DND-41 (cell line): ENCODE measurements at regions not wholly inside any gene's neighbourhood (a gene's known extent, or its start where the extent isn't known, plus 50 kb on each side); places are given as distances from the start of the nearest gene placed in this dataset.

ENCODE experiments used
- ATAC-seq: fragments of 200-7000 bp; cut with Tn5 transposase; 3 replicates; pipeline ENCODE4 v1.9.1; 2021; ENCODE audit warnings: low read depth; ENCODE audit not compliant: insufficient read depth
- DNase-seq: peaks from one replicate; pipeline ENCODE4 v3.0.0-alpha.2; 2020
- H2AFZ ChIP-seq: 2 replicates; pipeline ENCODE4 v1.6.0; 2012; ENCODE audit warnings: low read depth, low read length
- H3K27ac ChIP-seq: 2 replicates; pipeline ENCODE4 v1.5.1; 2012; ENCODE audit warnings: low read length, inconsistent platforms
- H3K27me3 ChIP-seq: fragments of 200-600 bp; sonication (generic); 2 replicates; pipeline ENCODE4 v1.6.0; 2012; ENCODE audit warnings: low read length, mild to moderate bottlenecking, inconsistent platforms; ENCODE audit not compliant: insufficient read depth, poor library complexity
- H3K36me3 ChIP-seq: 2 replicates; pipeline ENCODE4 v1.5.1; 2012; ENCODE audit warnings: low read length, inconsistent platforms; ENCODE audit not compliant: insufficient read depth
- H3K4me1 ChIP-seq: 2 replicates; pipeline ENCODE4 v1.5.1; 2012; ENCODE audit warnings: mild to moderate bottlenecking, low read length; ENCODE audit not compliant: insufficient read depth
- H3K4me2 ChIP-seq: 2 replicates; pipeline ENCODE4 v1.6.0; 2012; ENCODE audit warnings: mild to moderate bottlenecking, moderate library complexity, low read length, inconsistent platforms; ENCODE audit not compliant: insufficient read depth
- H3K4me3 ChIP-seq, 2 experiments: fragments of 200-600 bp in 1 of 2; shearing (Covaris generic) in 1 of 2; 2 replicates each; pipeline ENCODE4 v1.5.1; 2012 to 2016; ENCODE audit warnings: inconsistent platforms in 2 of 2, low read length in 2 of 2, mild to moderate bottlenecking in 2 of 2, low read depth in 1 of 2, moderate library complexity in 1 of 2
- H3K79me2 ChIP-seq: 2 replicates; pipeline ENCODE4 v1.6.0; 2012; ENCODE audit warnings: low read length, inconsistent platforms; ENCODE audit not compliant: insufficient read depth
- H3K9ac ChIP-seq: 2 replicates; pipeline ENCODE4 v1.6.0; 2012; ENCODE audit warnings: low read depth, mild to moderate bottlenecking, inconsistent platforms, low read length, moderate library complexity
- H3K9me3 ChIP-seq: 2 replicates; pipeline ENCODE4 v1.5.1; 2012; ENCODE audit warnings: low read length, moderate library complexity, mild to moderate bottlenecking, inconsistent platforms; ENCODE audit not compliant: insufficient read depth, severe bottlenecking
- H4K20me1 ChIP-seq: 2 replicates; pipeline ENCODE4 v1.6.0; 2012; ENCODE audit warnings: low read length; ENCODE audit not compliant: insufficient read depth
- EZH2 ChIP-seq: IDR thresholded peaks from 3 replicates; pipeline ENCODE4 v1.6.1; 2012; ENCODE audit warnings: borderline replicate concordance, low read depth, mild to moderate bottlenecking, moderate library complexity, low read length, inconsistent platforms; ENCODE audit not compliant: severe bottlenecking
- TF ChIP-seq, protein P1 (sequence below): IDR thresholded peaks from 2 replicates; pipeline ENCODE4 v1.5.1; 2012; ENCODE audit warnings: borderline replicate concordance, low read length, moderate library complexity, mild to moderate bottlenecking; ENCODE audit not compliant: poor library complexity, severe bottlenecking; ENCODE audit errors: extremely low read depth

DNA sequence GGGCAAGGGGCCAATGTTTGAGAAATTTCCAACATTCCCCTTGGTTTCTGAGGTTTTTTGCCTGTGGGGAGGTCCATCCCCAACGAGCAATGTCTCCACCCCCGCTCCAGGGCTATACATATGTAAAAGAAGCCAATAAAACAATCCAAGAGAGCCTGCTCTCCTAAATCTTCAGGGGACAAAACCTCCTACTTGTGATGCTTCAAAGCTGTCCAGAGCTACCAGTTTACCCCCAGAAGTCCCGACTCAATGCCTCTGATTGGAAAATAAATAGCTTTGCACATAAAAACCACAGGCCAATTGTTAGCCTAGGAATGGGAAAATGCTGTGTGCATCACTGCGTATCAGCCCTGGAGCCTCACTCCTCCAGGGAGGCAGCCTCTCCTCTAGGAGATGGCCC lies 66.0 kb upstream of the PAX6 start:
- Histone ChIP-seq H3K4me3 (no peak overlapping the region), H4K20me1 (no peaks in the 10 kb centered on the region), H3K27ac (no peak overlapping the region), H3K4me2 (no peak overlapping the region), H3K27me3 (peaks cover 15% of the 10 kb centered on the region), H2AFZ (no peak overlapping the region), H3K4me1 (no peaks in the 10 kb centered on the region), H3K36me3 (no peaks in the 10 kb centered on the region), H3K9me3 (no peaks in the 10 kb centered on the region), H3K79me2 (no peaks in the 10 kb centered on the region), H3K9ac (no peak overlapping the region)
- no peak for ATAC-seq
- no peak for TF ChIP-seq EZH2
- TF ChIP-seq, protein P1, sequence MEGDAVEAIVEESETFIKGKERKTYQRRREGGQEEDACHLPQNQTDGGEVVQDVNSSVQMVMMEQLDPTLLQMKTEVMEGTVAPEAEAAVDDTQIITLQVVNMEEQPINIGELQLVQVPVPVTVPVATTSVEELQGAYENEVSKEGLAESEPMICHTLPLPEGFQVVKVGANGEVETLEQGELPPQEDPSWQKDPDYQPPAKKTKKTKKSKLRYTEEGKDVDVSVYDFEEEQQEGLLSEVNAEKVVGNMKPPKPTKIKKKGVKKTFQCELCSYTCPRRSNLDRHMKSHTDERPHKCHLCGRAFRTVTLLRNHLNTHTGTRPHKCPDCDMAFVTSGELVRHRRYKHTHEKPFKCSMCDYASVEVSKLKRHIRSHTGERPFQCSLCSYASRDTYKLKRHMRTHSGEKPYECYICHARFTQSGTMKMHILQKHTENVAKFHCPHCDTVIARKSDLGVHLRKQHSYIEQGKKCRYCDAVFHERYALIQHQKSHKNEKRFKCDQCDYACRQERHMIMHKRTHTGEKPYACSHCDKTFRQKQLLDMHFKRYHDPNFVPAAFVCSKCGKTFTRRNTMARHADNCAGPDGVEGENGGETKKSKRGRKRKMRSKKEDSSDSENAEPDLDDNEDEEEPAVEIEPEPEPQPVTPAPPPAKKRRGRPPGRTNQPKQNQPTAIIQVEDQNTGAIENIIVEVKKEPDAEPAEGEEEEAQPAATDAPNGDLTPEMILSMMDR: no peak
- DNase-seq: no peak

DNA sequence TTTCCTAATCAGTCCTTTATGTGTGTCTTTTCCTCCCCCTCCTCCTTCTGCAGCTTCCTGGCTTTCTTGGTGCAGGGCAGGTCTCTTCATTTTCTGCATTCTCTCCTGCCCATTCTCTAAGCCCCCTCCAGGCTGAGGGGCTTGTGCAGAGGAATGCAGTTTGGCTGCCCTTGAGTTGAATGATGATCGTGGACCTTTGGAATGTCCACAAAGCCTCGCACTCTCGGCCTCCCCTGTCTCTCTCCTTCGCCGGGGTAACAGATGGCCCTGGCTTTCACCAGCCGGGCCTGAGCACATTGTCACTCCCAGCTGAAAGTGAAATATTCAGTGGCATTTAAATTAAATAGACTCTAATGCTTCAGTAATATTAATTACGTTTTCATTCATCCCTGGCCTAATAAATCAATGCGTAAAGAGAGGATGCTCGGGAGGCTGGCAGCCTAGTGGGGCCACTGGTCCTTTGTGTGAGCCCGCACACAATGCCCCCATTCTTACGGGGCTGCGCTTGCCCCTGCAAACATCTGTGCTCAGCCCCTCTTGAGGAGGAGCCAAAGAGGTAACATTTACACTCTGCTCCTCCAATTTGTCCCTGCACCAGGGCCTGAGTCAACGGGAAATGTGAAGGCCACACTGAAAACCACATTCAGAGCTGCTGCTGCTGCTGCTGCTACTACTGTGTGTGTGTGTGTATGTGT lies 64.9 kb upstream of the PAX6 start:
- H3K27ac ChIP-seq: no peak overlapping the region
- no peaks in the 10 kb centered on the region for H3K79me2 ChIP-seq
- H4K20me1 ChIP-seq: no peaks in the 10 kb centered on the region
- no peaks in the 10 kb centered on the region for H3K4me1 ChIP-seq
- H3K4me2 ChIP-seq: no peak overlapping the region
- H3K4me3 ChIP-seq: no peak overlapping the region
- no peak overlapping the region for H2AFZ ChIP-seq
- H3K36me3 ChIP-seq: no peaks in the 10 kb centered on the region
- ATAC-seq: no peak
- peaks cover 15% of the 10 kb centered on the region for H3K27me3 ChIP-seq
- TF ChIP-seq EZH2: no peak
- TF ChIP-seq, protein P1: no peak
- H3K9me3 ChIP-seq: no peaks in the 10 kb centered on the region
- DNase-seq: no peak
- no peak overlapping the region for H3K9ac ChIP-seq

DNA sequence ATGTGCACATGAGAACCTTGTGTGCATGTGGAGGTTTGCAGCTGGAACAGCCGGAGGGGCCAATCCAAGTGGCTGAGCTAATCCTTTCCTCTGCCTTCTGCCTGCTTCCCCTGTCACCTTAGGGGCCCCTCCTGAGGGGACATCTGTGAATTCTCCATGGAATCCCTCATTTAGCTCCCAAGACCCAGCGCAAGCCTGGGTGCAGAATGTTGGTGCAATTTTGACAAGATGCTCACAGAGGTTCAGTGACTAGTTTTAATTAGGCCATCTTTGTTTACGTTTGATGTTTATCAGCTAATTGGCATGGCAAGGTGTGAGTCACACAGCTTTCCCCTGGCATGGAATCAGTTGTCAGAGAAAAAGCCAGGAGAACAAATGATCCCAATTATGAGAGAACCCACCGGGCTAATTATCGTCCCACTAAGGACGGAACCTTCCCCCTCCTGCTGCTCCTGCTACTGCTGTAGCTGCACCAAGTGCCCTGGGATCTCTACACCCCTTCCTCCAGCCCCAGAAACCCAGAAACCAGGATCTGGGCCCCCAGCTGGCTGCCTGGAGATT lies 63.6 kb upstream of the PAX6 start:
- Histone ChIP-seq H3K36me3 (no peaks in the 10 kb centered on the region), H4K20me1 (no peaks in the 10 kb centered on the region), H3K4me1 (no peaks in the 10 kb centered on the region), H3K4me3 (no peak overlapping the region), H3K27me3 (peaks cover 15% of the 10 kb centered on the region), H3K27ac (no peak overlapping the region), H3K4me2 (no peak overlapping the region), H3K9ac (no peak overlapping the region), H3K9me3 (no peaks in the 10 kb centered on the region), H3K79me2 (no peaks in the 10 kb centered on the region), H2AFZ (no peak overlapping the region)
- TF ChIP-seq, protein P1: no peak
- TF ChIP-seq EZH2: no peak
- DNase-seq: no peak
- ATAC-seq: no peak

DNA sequence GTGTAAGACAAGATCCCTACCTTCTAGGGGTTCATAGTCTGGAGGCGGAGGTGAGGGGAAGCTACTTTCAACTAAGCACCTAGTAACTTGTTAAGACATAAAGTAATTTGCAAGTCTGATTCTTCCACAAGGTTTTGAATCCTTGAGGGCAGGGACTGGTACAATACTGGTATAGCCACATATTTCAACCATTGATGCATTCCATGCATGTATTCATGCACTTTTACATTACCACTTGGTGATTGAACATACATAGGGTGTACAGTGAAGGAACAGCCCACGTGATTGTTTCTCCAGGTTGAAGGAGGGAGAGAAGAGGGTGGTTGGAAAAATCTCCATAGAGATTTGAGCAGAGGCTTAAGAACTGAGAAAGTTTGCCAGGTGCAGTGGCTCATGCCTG lies 62.0 kb upstream of the PAX6 start:
- H3K9me3 ChIP-seq: no peaks in the 10 kb centered on the region
- peaks cover 13% of the 10 kb centered on the region for H3K27me3 ChIP-seq
- no peaks in the 10 kb centered on the region for H3K79me2 ChIP-seq
- no peak overlapping the region for H3K4me2 ChIP-seq
- TF ChIP-seq, protein P1: no peak
- no peak for TF ChIP-seq EZH2
- H3K27ac ChIP-seq: no peak overlapping the region
- H3K9ac ChIP-seq: no peak overlapping the region
- no peaks in the 10 kb centered on the region for H3K4me1 ChIP-seq
- H3K36me3 ChIP-seq: no peaks in the 10 kb centered on the region
- no peak for ATAC-seq
- no peak overlapping the region for H2AFZ ChIP-seq
- no peak overlapping the region for H3K4me3 ChIP-seq
- DNase-seq: no peak
- H4K20me1 ChIP-seq: no peaks in the 10 kb centered on the region
